OCI-LY1 (cell line): ENCODE measurements at regions not wholly inside any gene's neighbourhood (a gene's known extent, or its start where the extent isn't known, plus 50 kb on each side); places are given as distances from the start of the nearest gene placed in this dataset.

Source experiments
- H2AFZ ChIP-seq: fragments of 200-600 bp; sonication (generic), shearing (Covaris generic); 2 replicates; pipeline ENCODE4 v1.6.0; 2014; ENCODE audit warnings: antibody characterized with exemption, mild to moderate bottlenecking, low read length
- H3F3A ChIP-seq: fragments of 200-600 bp; sonication (generic), shearing (Covaris generic); 2 replicates; pipeline ENCODE4 v1.6.0; 2014; ENCODE audit warnings: mild to moderate bottlenecking, antibody characterized with exemption, low read length, moderate library complexity; ENCODE audit not compliant: insufficient read depth
- H3K27ac ChIP-seq: fragments of 200-600 bp; sonication (generic); 2 replicates; pipeline ENCODE4 v1.5.1; 2014; ENCODE audit warnings: low read length, mixed run types, mild to moderate bottlenecking, low read depth; ENCODE audit not compliant: poor library complexity, severe bottlenecking
- H3K27me3 ChIP-seq: fragments of 200-600 bp; sonication (generic); 2 replicates; pipeline ENCODE4 v1.6.0; 2014; ENCODE audit warnings: antibody characterized with exemption, mild to moderate bottlenecking, low read length, moderate library complexity; ENCODE audit not compliant: insufficient read depth
- H3K36me3 ChIP-seq: fragments of 200-600 bp; sonication (generic); 2 replicates; pipeline ENCODE4 v1.6.1; 2014; ENCODE audit warnings: mild to moderate bottlenecking, antibody characterized with exemption, low read length, moderate library complexity, mixed read lengths; ENCODE audit not compliant: insufficient read depth
- H3K4me1 ChIP-seq: fragments of 200-600 bp; sonication (generic); 2 replicates; pipeline ENCODE4 v1.5.1; 2014; ENCODE audit warnings: mild to moderate bottlenecking, low read length, moderate library complexity; ENCODE audit not compliant: insufficient read depth, severe bottlenecking
- H3K4me2 ChIP-seq: fragments of 200-600 bp; sonication (generic), shearing (Covaris generic); 2 replicates; pipeline ENCODE4 v1.6.1; 2014; ENCODE audit warnings: low read length
- H3K4me3 ChIP-seq: fragments of 200-600 bp; sonication (generic); 2 replicates; pipeline ENCODE4 v1.5.1; 2014; ENCODE audit warnings: low read length, low read depth, mild to moderate bottlenecking, mixed read lengths; ENCODE audit not compliant: poor library complexity, severe bottlenecking
- H3K79me2 ChIP-seq: fragments of 200-600 bp; shearing (Covaris generic); 2 replicates; pipeline ENCODE4 v1.6.1; 2016; ENCODE audit warnings: mixed run types, low read length, mixed read lengths; ENCODE audit not compliant: insufficient read depth
- H3K9ac ChIP-seq: fragments of 200-600 bp; sonication (generic), shearing (Covaris generic); 2 replicates; pipeline ENCODE4 v1.6.1; 2014; ENCODE audit warnings: mild to moderate bottlenecking, low read length, mixed read lengths
- H3K9me2 ChIP-seq: fragments of 200-600 bp; sonication (generic), shearing (Covaris generic); 2 replicates; pipeline ENCODE4 v1.6.1; 2014; ENCODE audit warnings: low read depth, mild to moderate bottlenecking, low read length, mixed read lengths
- H3K9me3 ChIP-seq: fragments of 200-600 bp; shearing (Covaris generic); 2 replicates; pipeline ENCODE4 v1.6.1; 2014; ENCODE audit warnings: low read length, mixed read lengths
- H4K20me1 ChIP-seq: fragments of 200-600 bp; sonication (generic), shearing (Covaris generic); 2 replicates; pipeline ENCODE4 v1.6.0; 2016; ENCODE audit warnings: mild to moderate bottlenecking, low read length; ENCODE audit not compliant: insufficient read depth
- EZH2 ChIP-seq: fragments of 200-600 bp; sonication (generic), shearing (Covaris generic); IDR thresholded peaks from 2 replicates; pipeline ENCODE4 v1.8.0; 2017; ENCODE audit warnings: borderline replicate concordance, mixed run types, mild to moderate bottlenecking, antibody characterized with exemption, low read length, moderate library complexity, mixed read lengths
- TF ChIP-seq, protein P1 (sequence below): fragments of 200-600 bp; sonication (generic), shearing (Covaris generic); IDR thresholded peaks from 2 replicates; pipeline ENCODE4 v1.5.1; 2017; ENCODE audit warnings: mild to moderate bottlenecking, antibody characterized with exemption, low read length, moderate library complexity, mixed read lengths

DNA sequence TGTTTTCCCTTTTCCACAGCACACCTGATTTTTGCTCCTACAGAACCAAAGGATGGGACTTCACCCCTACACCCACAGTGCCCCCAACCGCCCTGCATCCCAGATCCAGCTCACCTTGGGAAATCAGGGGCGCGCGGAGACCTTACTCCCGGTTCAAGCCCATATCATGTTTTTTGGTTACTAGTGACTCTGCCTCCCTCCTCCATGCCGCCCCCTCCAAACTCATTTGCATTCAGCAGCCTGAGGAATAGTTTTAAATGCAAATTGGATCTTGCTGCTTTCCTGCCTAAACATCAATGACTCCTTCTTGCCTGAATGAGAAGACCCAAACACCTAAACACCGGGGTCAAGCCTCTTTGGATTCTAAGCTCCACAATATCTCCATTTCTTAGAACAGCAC, 331.8 kb downstream of the TMEM114 start:
- Histone ChIP-seq H3K4me3 (no peak overlapping the region), H3K36me3 (no peaks in the 10 kb centered on the region), H3K9me3 (no peaks in the 10 kb centered on the region), H3K4me1 (no peaks in the 10 kb centered on the region), H3K9me2 (no peaks in the 10 kb centered on the region), H3K27me3 (no peaks in the 10 kb centered on the region; the same call in 1 of the 2 replicates), H2AFZ (no peak overlapping the region), H4K20me1 (no peaks in the 10 kb centered on the region), H3K79me2 (no peaks in the 10 kb centered on the region), H3K4me2 (no peak overlapping the region), H3F3A (no peaks in the 10 kb centered on the region), H3K9ac (no peak overlapping the region), H3K27ac (no peak overlapping the region)
- no peak for TF ChIP-seq EZH2
- TF ChIP-seq, protein P1, sequence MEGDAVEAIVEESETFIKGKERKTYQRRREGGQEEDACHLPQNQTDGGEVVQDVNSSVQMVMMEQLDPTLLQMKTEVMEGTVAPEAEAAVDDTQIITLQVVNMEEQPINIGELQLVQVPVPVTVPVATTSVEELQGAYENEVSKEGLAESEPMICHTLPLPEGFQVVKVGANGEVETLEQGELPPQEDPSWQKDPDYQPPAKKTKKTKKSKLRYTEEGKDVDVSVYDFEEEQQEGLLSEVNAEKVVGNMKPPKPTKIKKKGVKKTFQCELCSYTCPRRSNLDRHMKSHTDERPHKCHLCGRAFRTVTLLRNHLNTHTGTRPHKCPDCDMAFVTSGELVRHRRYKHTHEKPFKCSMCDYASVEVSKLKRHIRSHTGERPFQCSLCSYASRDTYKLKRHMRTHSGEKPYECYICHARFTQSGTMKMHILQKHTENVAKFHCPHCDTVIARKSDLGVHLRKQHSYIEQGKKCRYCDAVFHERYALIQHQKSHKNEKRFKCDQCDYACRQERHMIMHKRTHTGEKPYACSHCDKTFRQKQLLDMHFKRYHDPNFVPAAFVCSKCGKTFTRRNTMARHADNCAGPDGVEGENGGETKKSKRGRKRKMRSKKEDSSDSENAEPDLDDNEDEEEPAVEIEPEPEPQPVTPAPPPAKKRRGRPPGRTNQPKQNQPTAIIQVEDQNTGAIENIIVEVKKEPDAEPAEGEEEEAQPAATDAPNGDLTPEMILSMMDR: no peak

DNA sequence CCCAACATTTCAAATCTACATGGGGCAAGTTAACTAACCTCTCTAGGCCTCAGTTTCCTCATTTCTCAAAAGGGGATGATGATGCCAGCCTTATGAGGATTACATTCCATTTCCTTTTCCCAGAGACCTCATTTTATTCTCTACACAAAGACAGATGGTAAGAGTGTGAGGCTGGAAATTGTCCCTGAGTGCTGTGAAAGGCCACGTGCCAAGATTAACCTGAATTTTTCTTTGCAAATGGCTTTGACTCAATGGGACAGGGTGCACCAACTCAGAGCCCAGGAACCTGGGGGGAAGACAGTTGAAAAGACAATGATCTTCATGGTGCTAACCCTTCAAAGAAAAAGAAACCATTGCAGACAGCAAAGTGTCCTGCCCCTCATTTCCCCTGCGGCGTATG, 332.8 kb downstream of the TMEM114 start:
- no peaks in the 10 kb centered on the region for H4K20me1 ChIP-seq
- H2AFZ ChIP-seq: no peak overlapping the region

DNA sequence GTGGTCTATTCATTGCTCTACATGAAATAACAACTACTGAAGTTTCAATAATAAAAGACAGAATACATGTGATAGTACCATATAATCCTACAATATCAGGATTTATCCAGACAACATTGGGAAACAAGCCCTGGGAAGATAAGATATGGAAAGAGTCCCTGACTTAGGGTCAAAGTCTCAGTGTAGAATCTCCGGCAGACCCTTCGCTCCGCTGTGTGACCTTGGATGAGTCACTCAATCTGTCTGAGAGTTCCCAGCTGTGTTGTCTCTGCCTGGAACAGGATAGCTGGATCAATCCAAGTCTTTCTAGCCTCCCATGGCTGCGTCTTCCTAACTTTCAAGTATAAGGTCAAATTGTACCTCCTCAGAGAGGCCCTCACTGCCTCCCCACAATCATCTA, 335.9 kb downstream of the TMEM114 start:
- no peak overlapping the region for H3K4me3 ChIP-seq

More for the DNA sequence above, 332.8 kb downstream of the TMEM114 start:
- H3K4me2 ChIP-seq: no peak overlapping the region
- no peaks in the 10 kb centered on the region for H3F3A ChIP-seq
- no peaks in the 10 kb centered on the region; the same call in 1 of the 2 replicates for H3K27me3 ChIP-seq
- no peak for TF ChIP-seq EZH2
- TF ChIP-seq, protein P1: no peak
- no peaks in the 10 kb centered on the region for H3K79me2 ChIP-seq
- H3K4me1 ChIP-seq: no peaks in the 10 kb centered on the region
- H3K4me3 ChIP-seq: no peak overlapping the region
- H3K27ac ChIP-seq: no peak overlapping the region
- no peaks in the 10 kb centered on the region for H3K9me2 ChIP-seq
- H3K9ac ChIP-seq: no peak overlapping the region
- no peaks in the 10 kb centered on the region for H3K36me3 ChIP-seq
- no peaks in the 10 kb centered on the region for H3K9me3 ChIP-seq

More for the DNA sequence above, 335.9 kb downstream of the TMEM114 start:
- Histone ChIP-seq H2AFZ (no peak overlapping the region), H3K9me2 (no peaks in the 10 kb centered on the region), H3K9me3 (no peaks in the 10 kb centered on the region), H4K20me1 (no peaks in the 10 kb centered on the region), H3K4me1 (no peaks in the 10 kb centered on the region), H3K27ac (no peak overlapping the region), H3K27me3 (no peaks in the 10 kb centered on the region; the same call in 1 of the 2 replicates), H3F3A (no peaks in the 10 kb centered on the region), H3K4me2 (no peak overlapping the region), H3K36me3 (no peaks in the 10 kb centered on the region), H3K79me2 (no peaks in the 10 kb centered on the region), H3K9ac (no peak overlapping the region)
- TF ChIP-seq, protein P1: no peak
- TF ChIP-seq EZH2: no peak
